T-helper 22 cell (primary cell): ENCODE measurements at regions not wholly inside any gene's neighbourhood (a gene's known extent, or its start where the extent isn't known, plus 50 kb on each side); places are given as distances from the start of the nearest gene placed in this dataset.

Source experiments
- DNase-seq: peaks from one replicate; pipeline ENCODE4 v3.0.0-alpha.2; 2020; ENCODE audit warnings: low read depth

DNA sequence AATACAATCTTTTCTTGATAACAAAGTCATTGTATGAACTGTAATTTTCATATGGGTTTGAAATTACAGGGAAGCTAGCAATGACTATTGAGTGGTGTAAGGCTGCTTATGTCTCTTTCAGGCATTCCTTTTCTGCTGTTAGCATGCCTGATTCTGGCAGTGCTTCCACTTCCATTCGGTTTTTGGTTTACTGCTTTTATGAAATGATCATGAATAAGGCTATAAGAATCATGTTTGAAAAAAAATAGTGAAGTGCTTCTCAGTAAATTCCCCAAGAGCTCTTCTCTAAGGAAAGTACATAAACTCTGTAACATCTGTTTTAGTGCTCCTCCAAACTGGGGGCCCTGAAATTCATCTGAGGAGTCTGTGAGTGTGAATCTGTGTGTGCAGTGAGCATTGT, 434.0 kb upstream of the RGS6 start:
- DNase-seq = no peak

DNA sequence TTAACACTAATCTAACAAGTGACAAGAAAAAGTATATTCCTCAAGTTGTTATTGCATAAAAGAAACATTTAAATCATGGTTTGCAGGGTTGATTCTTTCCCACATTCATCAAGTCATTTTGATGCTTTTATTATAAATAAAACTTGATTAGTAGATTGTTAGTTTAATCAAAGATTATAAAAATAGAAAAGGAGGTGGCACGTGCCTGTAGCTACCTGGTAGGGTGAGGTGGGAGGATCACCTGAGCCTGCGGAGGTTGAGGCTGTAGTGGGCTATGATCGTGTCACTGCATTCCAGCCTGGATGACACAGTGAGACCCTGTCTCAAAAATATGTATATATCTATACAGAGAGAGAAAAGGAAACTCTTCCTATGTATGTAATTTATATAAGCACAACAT, 433.2 kb upstream of the RGS6 start:
- DNase-seq = no peak

- DNase-seq = no peak
Observed at GRCh38 chr14:71507681-71508080, 424.5 kb upstream of the RGS6 start.

DNA sequence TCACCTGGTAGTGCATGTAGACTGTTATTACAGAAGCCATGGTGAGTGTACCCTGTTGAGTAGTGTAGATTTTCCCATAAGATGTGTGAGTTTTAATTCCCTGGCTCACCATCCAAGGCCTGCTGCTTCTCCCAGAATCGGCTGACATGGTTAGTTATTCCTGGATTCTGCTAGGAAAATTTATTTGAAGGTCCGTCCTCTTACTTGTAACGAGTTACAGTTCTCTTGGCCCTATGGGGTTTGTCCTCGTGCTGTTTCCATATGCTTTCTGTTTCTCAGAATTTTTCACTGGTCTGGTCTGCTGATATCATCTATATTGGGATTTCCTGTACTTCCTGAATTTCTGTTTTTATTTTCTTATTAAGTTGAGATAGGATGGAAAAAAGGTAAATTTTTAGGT, 423.3 kb upstream of the RGS6 start:
- DNase-seq = no peak

GRCh38 chr14:71511152-71511551, 421.1 kb upstream of the RGS6 start:
- DNase-seq = no peak

- DNase-seq = no peak
Observed at GRCh38 chr14:71514941-71515919, 417.0 kb upstream of the RGS6 start.

GRCh38 chr14:71521238-71522135, 410.7 kb upstream of the RGS6 start:
- no peak for DNase-seq

DNA sequence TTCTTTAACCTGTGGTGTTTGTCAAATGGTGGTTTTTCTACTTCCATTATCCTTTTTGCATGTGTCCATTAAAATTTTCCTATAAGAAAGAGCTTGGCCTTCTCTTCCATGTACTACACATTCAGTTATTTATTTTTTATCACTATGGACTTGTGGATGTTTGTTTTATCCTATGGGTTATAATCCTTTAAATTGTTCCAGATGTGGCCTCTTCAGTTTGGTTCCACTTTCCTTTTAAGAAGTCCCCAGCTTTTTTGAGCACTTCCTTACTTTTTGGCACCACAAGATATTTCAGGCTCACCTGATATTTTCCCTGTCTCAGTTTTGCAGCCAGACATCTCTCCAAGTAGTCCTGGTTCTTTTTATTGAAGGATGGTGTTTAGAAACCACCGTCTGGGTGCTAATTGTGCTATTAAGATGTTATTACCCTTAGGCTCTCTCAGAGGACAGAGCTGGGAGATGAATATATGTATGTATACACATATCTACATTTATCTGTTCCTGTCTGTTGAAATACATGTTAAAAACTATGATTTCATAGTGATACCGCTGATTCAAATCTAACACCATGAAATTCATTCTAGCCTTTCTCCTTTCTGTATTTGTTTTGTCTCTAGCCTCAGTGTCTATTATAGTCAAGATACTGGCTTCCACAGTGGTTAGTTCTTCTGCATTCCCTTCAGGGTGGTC, 408.5 kb upstream of the RGS6 start:
- DNase-seq = no peak

GRCh38 chr14:71524320-71524982, 407.8 kb upstream of the RGS6 start:
- DNase-seq = no peak

GRCh38 chr14:71525663-71526221, 406.5 kb upstream of the RGS6 start:
- no peak for DNase-seq

GRCh38 chr14:71526388-71526787, 405.8 kb upstream of the RGS6 start:
- no peak for DNase-seq

DNA sequence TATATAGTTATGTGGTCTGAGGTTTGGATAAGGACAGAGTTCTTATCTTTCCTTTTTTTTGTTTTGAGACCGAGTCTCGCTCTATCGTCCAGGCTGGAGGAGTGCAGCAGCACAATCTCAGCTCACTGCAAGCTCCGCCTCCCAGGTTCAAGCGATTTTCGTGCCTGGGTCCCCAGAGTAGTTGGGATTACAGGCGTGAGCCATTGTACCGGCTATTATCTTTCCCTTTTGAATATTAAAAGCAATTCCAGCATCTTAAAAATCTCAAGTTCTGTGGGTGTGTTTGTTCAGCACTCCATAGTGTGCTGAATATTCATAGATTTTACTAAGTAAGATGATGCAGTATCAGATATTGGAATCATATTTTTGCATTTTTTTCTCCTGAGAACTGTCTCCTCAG, 404.4 kb upstream of the RGS6 start:
- no peak for DNase-seq

- DNase-seq = no peak
Observed at GRCh38 chr14:71529848-71530247, 402.4 kb upstream of the RGS6 start.

GRCh38 chr14:71532344-71532743, 399.9 kb upstream of the RGS6 start:
- DNase-seq = no peak

- DNase-seq = no peak
Observed at GRCh38 chr14:71532790-71533189, 399.4 kb upstream of the RGS6 start.

- DNase-seq = no peak
Observed at GRCh38 chr14:71533390-71533789, 398.8 kb upstream of the RGS6 start.

DNA sequence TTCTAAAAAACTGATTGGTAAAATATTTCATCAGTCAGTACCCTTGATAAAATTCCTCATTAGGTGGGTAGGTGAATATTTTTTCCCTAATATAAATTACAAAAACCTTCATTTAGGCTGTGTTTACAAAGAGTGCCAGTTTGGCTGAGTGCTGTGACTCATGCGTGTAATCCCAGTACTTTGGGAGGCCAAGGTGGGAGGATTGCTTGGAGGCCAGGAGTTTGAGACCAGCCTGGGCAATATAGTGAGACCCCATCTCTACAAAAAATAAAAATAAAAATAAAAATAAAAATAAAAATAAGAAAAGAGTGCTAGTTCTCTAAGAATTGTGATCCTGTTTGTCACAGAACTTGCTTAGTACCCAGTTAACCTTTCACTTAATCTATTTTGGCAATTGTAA, 398.4 kb upstream of the RGS6 start:
- no peak for DNase-seq

DNA sequence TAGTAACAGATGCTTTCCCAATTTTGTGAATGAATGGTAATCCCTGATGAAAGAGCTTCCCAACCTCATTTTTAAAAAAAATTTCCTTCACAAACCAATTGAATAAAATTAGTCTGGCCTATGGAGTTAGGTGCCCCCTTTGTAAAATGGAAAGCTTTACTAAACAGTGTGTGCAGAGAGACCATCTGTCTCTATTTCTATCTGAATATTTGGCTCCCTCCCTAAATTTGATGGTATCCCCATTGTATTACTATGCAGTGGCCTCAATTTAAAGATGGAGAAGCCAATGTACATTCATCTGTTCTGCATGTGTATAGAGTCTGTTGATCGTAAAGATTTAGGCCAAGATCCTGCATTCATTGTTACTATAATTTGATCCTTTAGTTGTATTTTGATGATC, 397.7 kb upstream of the RGS6 start:
- DNase-seq = no peak

DNA sequence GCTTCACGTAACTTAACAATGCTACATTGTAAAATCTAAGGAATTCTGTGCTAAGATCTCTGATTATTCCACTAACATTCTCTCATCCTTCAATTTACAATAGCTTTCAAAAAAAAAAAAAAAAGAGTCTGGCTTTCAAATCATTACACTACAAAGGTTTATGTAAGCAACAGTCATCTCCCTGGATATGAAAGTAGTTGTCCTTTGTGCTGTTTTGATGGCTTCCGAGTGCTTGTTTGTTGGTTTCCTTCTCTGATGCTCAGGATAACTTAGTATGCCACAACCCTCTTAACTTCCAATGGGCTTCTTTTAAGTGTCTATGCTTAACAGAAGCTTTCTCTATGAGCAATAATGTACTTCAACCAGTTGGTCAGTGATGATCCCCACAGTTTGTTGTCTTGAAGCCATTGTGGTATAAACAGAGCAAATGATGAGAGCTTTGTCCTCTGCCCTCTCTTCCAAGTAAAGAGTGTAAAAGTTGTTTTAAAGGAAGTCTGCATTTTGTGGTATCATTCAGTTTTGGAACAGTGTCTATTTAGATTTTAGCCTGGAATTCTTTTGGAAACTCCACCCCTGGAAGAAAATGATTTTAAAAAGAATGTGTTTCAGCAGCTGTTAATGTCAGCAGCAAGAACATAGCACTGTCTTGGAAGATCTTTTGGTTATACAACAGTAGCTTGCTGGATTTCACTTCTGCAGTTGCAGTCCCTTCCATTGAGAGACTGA, 396.1 kb upstream of the RGS6 start:
- no peak for DNase-seq

GRCh38 chr14:71536927-71537772, 395.1 kb upstream of the RGS6 start:
- DNase-seq = no peak
